ENCODE measurements at regions not wholly inside any gene's neighbourhood (a gene's known extent, or its start where the extent isn't known, plus 50 kb on each side); places are given as distances from the start of the nearest gene placed in this dataset.

DNA sequence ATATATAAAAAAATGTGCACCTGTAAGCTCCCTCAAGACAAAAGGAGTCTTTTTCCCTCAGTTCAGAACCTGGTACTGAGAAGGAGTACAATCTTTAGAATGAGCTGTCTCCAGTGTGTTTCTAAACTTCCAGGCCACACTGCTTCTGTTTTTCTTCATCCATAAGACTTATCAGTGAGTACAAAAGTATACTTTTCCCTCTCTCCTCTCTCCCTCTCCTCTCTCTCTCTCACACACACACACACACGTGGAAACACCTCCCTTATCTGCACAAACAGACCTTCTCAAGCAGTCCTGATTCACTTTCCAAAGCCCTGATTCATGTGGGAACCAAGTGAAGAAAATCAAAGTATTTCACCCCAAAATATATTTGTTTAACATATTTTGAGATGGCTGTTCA is 220.7 kb upstream of the UBASH3B start:
- 7 to 11% methylated on average over 1 of the region's 1 CpG for WGBS, 2 donors
- TF ChIP-seq POLR2A (IDR thresholded peaks at IDR 0.05) (no peak), EP300 (IDR thresholded peaks at IDR 0.05) (no peak), POLR2AphosphoS5 (IDR thresholded peaks at IDR 0.05) (no peak)
- TF ChIP-seq, protein P1, sequence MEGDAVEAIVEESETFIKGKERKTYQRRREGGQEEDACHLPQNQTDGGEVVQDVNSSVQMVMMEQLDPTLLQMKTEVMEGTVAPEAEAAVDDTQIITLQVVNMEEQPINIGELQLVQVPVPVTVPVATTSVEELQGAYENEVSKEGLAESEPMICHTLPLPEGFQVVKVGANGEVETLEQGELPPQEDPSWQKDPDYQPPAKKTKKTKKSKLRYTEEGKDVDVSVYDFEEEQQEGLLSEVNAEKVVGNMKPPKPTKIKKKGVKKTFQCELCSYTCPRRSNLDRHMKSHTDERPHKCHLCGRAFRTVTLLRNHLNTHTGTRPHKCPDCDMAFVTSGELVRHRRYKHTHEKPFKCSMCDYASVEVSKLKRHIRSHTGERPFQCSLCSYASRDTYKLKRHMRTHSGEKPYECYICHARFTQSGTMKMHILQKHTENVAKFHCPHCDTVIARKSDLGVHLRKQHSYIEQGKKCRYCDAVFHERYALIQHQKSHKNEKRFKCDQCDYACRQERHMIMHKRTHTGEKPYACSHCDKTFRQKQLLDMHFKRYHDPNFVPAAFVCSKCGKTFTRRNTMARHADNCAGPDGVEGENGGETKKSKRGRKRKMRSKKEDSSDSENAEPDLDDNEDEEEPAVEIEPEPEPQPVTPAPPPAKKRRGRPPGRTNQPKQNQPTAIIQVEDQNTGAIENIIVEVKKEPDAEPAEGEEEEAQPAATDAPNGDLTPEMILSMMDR (IDR thresholded peaks at IDR 0.05), result no peak
- intact Hi-C loops (cut with DNase I), result no loop called here

DNA sequence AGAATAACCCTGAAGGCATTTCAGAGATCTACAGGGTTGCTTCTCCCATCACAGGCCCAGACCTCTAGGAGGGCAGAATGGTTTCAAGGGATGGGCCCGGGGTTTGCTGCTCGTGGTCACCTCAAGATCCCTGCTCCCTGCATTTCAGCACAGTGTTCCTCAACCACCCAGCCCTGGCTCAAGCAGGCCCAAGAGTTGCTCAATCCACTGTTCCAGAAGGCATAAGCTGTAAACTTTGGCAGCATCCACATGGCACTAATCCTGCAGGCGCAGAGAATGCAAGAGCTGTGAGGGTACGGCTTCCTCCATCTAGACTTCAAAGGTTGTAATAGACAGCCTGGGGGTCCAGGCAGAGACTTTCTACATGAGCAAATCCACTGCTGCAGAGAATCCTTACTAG is 225.0 kb upstream of the UBASH3B start:
- TF ChIP-seq, protein P1 (IDR thresholded peaks at IDR 0.05), result no peak
- TF ChIP-seq POLR2A (IDR thresholded peaks at IDR 0.05), result no peak
- TF ChIP-seq POLR2AphosphoS5 (IDR thresholded peaks at IDR 0.05), result no peak
- no peak for TF ChIP-seq EP300 (IDR thresholded peaks at IDR 0.05)
- WGBS, 2 donors, result 93% methylated on average over 4 of the region's 4 CpGs

More for the DNA sequence above, 220.7 kb upstream of the UBASH3B start:
- Histone ChIP-seq H3K9me3 (no peaks in the 10 kb centered on the region), H3K27me3 (no peaks in the 10 kb centered on the region), H3K27ac (no peak overlapping the region), H3K36me3 (no peaks in the 10 kb centered on the region), H3K4me3 (no peak overlapping the region), H3K4me1 (peaks cover 0 to 3% (median under 1%) of the 10 kb centered on the region in 4 donors)
- no peak for DNase-seq

DNA sequence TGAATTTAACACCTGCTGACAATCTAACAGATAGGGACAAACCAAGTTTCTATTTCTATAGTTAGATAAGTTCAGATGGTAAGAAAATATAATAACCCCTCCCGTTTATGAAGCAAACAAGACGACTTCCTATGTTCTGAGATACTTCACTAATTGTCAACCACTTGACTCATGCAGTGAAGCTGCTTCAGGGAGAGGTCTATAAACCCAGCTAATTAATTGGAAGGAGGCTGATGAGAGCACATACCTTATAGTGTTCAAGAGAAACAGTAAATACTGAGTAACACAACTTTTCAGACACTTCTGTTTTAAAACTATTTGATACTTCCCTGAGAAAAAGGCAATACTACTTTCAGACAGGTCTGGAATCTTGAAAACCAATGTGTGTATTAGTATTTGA is 229.4 kb upstream of the UBASH3B start:
- no peaks in the 10 kb centered on the region for H3K4me1 ChIP-seq
- intact Hi-C loops (cut with DNase I), result no loop called here
- H3K27me3 ChIP-seq, result no peaks in the 10 kb centered on the region
- no peak overlapping the region for H3K4me3 ChIP-seq
- no peak overlapping the region for H3K27ac ChIP-seq
- DNase-seq, result no peak
- WGBS, 2 donors, result 71 to 79% methylated on average over 2 of the region's 2 CpGs
- TF ChIP-seq, protein P1 (IDR thresholded peaks at IDR 0.05), result no peak
- TF ChIP-seq POLR2AphosphoS5 (IDR thresholded peaks at IDR 0.05) (no peak), POLR2A (IDR thresholded peaks at IDR 0.05) (no peak), EP300 (IDR thresholded peaks at IDR 0.05) (no peak)
- no peaks in the 10 kb centered on the region for H3K36me3 ChIP-seq
- H3K9me3 ChIP-seq, result no peaks in the 10 kb centered on the region

More for the DNA sequence above, 225.0 kb upstream of the UBASH3B start:
- no peaks in the 10 kb centered on the region for H3K9me3 ChIP-seq
- no peaks in the 10 kb centered on the region for H3K36me3 ChIP-seq
- H3K4me3 ChIP-seq, result no peak overlapping the region
- H3K27ac ChIP-seq, result no peak overlapping the region
- intact Hi-C loops (cut with DNase I), result no loop called here
- H3K4me1 ChIP-seq, result no peaks in the 10 kb centered on the region
- no peak for DNase-seq
- no peaks in the 10 kb centered on the region for H3K27me3 ChIP-seq

DNA sequence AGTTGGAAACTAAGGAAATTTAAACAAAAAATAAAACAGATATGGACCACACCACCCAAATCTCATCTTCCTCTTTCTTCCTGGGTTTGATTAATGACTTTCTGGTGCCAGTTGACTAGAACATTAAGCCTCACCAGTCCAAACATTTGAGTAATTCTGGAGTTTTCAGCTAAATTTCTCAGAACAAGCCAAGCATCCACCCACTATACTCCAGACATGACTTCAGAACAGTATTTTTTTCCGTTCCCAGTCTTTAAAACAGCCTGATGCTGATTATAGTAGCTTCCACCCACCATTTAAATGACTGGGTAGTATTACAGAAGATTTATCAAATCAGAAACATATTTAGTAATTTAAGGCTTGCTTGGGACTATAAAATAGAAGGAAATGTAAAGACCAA is 230.9 kb upstream of the UBASH3B start:
- Histone ChIP-seq H3K27me3 (no peaks in the 10 kb centered on the region), H3K4me1 (no peaks in the 10 kb centered on the region), H3K36me3 (no peaks in the 10 kb centered on the region), H3K27ac (no peak overlapping the region), H3K9me3 (no peaks in the 10 kb centered on the region), H3K4me3 (no peak overlapping the region)
- intact Hi-C loops (cut with DNase I), result no loop called here
- no peak for DNase-seq
- 57 to 70% methylated on average over 1 of the region's 1 CpG for WGBS, 2 donors
- TF ChIP-seq POLR2AphosphoS5 (IDR thresholded peaks at IDR 0.05) (no peak), POLR2A (IDR thresholded peaks at IDR 0.05) (no peak), EP300 (IDR thresholded peaks at IDR 0.05) (no peak)
- TF ChIP-seq, protein P1 (IDR thresholded peaks at IDR 0.05), result no peak

DNA sequence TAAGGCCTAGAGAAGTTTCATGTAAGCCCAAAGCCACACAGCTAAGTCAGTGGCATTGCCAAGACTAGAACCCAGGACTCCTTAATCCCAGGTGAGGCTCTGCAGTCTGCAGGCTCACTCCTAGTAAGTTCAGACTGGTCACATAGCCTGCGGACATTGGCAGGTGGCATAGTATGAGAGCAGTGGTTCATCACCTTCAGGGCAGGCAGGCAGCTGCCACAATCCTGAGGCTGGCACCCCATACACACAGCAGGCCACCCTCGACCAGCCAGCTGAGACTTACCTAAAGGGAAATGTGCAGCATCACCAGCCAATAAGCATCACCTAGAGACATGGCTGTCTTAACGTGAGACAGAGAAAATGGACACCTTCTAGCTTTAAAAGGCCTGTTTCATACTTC is 231.6 kb upstream of the UBASH3B start:
- TF ChIP-seq, protein P1 (IDR thresholded peaks at IDR 0.05), result no peak
- no peak for TF ChIP-seq EP300 (IDR thresholded peaks at IDR 0.05)
- no peak for TF ChIP-seq POLR2A (IDR thresholded peaks at IDR 0.05)
- TF ChIP-seq POLR2AphosphoS5 (IDR thresholded peaks at IDR 0.05), result no peak
- no peaks in the 10 kb centered on the region for H3K4me1 ChIP-seq
- no peak overlapping the region for H3K27ac ChIP-seq
- no peak for DNase-seq
- 65 to 79% methylated on average over 3 of the region's 3 CpGs for WGBS, 2 donors
- intact Hi-C loops (cut with DNase I), result no loop called here
- no peaks in the 10 kb centered on the region for H3K36me3 ChIP-seq
- H3K9me3 ChIP-seq, result no peaks in the 10 kb centered on the region
- no peak overlapping the region for H3K4me3 ChIP-seq
- no peaks in the 10 kb centered on the region for H3K27me3 ChIP-seq
